ENCODE measurements at regions not wholly inside any gene's neighbourhood (a gene's known extent, or its start where the extent isn't known, plus 50 kb on each side); places are given as distances from the start of the nearest gene placed in this dataset.
"Not testable (repeated sequence)": the region's sequence is repeated elsewhere in the genome, so short reads cannot be mapped to it uniquely, and the experiment has no call there.

DNA sequence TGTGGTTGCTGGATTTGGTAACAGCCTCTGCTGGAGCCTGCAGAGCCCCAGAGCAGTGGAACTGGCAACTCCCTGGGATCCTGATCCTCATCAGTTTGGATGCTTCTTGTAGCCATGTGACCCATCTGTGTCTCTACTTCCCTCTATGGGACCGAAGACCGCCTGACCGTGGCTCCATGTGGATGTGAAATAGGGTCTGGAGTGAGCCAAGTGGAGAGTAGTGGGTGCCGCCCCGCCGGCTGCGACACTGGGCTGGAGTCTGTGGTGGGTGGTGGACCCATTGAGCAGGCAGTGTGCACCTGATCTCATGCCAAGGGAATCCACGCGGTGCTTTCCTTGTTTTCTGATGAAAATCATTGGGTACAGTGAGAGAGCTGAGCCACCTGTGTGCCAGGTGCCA lies 543.2 kb upstream of the B3GAT1 start:
- Histone ChIP-seq H3K9me3 (no peaks in the 10 kb centered on the region), H3K27ac (no peak overlapping the region), H3K27me3 (no peaks in the 10 kb centered on the region), H3K4me1 (no peaks in the 10 kb centered on the region), H3K4me3 (no peak overlapping the region), H3K36me3 (no peaks in the 10 kb centered on the region)
- TF ChIP-seq EP300 (IDR thresholded peaks at IDR 0.05; ENCODE audit: low read depth) (no peak), POLR2A (IDR thresholded peaks at IDR 0.05) (no peak), CTCF (IDR thresholded peaks at IDR 0.05) (no peak), POLR2AphosphoS5 (IDR thresholded peaks at IDR 0.05) (no peak)
- in situ Hi-C loops (cut with MboI; ENCODE audit: low pct_ligation_motif_present in 1 of 4, low pct_unique_long_range_greater_than_20kb in 1 of 4, low sequenced_read_pairs in 3 of 4), result no loop called here
- WGBS, 2 donors (ENCODE audit: low coverage in 1 of 2), result 94% methylated on average over 9 of the region's 9 CpGs; no CpG with 5 or more reads in 1 of the 2 donors
- no peak for DNase-seq
- intact Hi-C loops (cut with DNase I; ENCODE audit: low total_unique reads), result no loop called here

DNA sequence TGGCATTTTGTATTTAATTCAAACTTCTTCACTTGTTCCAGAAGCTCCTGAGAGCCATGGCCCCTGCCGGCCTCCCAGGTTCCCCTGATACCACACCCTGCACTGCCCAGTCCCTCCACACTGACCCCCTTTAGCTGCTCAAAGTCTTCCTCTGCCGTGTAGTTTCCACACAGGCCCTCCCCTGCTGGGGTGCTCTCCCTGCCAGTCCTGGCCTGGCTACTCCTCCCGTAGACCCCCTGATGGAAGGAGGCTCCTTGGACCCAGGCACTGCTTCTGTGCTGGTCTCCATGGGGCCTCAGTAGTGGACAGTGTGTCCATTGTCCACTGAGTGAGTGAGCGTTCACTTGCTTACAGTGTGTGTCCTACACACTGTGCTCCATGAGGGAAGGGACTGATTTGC lies 542.4 kb upstream of the B3GAT1 start:
- H3K27ac ChIP-seq; H3K9me3 ChIP-seq; H3K36me3 ChIP-seq; H3K4me3 ChIP-seq; intact Hi-C loops (cut with DNase I; ENCODE audit: low total_unique reads); H3K4me1 ChIP-seq; DNase-seq; H3K27me3 ChIP-seq; in situ Hi-C loops (cut with MboI; ENCODE audit: low pct_ligation_motif_present in 1 of 4, low pct_unique_long_range_greater_than_20kb in 1 of 4, low sequenced_read_pairs in 3 of 4): not testable (repeated sequence)
- 79 to 87% methylated on average over 3 to 4 of the region's 4 CpGs for WGBS, 2 donors (ENCODE audit: low coverage in 1 of 2)

- intact Hi-C loops (cut with DNase I; ENCODE audit: low total_unique reads); H3K9me3 ChIP-seq; H3K4me1 ChIP-seq; H3K36me3 ChIP-seq; H3K27me3 ChIP-seq; H3K27ac ChIP-seq; H3K4me3 ChIP-seq; DNase-seq; in situ Hi-C loops (cut with MboI; ENCODE audit: low pct_ligation_motif_present in 1 of 4, low pct_unique_long_range_greater_than_20kb in 1 of 4, low sequenced_read_pairs in 3 of 4): not testable (repeated sequence)
- WGBS, 2 donors (ENCODE audit: low coverage in 1 of 2), result 78% methylated on average over 2 of the region's 2 CpGs; no CpG with 5 or more reads in 1 of the 2 donors
These were observed 541.5 kb upstream of the B3GAT1 start for GRCh38 chr11:134953417-134953970.

- H3K4me1 ChIP-seq, result no peaks in the 10 kb centered on the region
- H3K4me3 ChIP-seq, result no peak overlapping the region
- in situ Hi-C loops (cut with MboI; ENCODE audit: low pct_ligation_motif_present in 1 of 4, low pct_unique_long_range_greater_than_20kb in 1 of 4, low sequenced_read_pairs in 3 of 4) (no loop called here), intact Hi-C loops (cut with DNase I; ENCODE audit: low total_unique reads) (no loop called here)
- H3K9me3 ChIP-seq, result no peaks in the 10 kb centered on the region
- no peaks in the 10 kb centered on the region for H3K36me3 ChIP-seq
- DNase-seq, result no peak
- TF ChIP-seq POLR2AphosphoS5 (IDR thresholded peaks at IDR 0.05) (no peak), CTCF (IDR thresholded peaks at IDR 0.05) (no peak), POLR2A (IDR thresholded peaks at IDR 0.05) (no peak), EP300 (IDR thresholded peaks at IDR 0.05; ENCODE audit: low read depth) (no peak)
- no peak overlapping the region for H3K27ac ChIP-seq
- H3K27me3 ChIP-seq, result no peaks in the 10 kb centered on the region
- WGBS, 2 donors (ENCODE audit: low coverage in 1 of 2), result 10 to 56% methylated on average over 2 to 6 of the region's 6 CpGs
These were observed 539.3 kb upstream of the B3GAT1 start for GRCh38 chr11:134951305-134951700.

DNA sequence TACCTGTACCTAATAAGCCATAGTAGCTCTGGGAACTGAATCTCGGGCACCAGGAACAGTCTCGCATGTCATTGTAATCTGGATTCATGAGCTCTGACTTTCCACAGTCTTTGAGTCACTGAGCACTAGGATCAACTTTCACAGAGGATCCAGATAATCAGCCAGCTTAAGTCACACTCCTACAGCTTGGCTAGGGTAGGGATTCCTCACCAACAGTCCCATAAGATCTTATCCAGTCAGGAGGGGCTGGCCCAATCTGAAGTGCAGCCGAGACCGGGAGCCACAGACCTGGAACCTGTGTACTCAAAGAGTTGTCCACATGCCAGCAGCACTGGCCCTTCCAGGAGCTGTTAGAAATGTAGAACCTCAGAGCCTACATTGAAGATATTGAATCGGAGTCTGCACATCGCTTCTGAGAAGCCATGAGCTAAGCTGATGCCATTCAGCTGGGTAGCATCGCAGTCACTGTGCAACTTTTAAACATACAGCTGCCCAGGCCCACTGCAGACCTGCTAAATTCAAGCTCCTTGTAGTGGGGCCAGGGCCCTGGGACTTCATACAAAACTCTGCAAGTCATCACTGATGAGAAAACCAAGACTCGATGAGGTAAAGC lies 538.8 kb upstream of the B3GAT1 start:
- H3K27ac ChIP-seq, result no peak overlapping the region
- no peaks in the 10 kb centered on the region for H3K27me3 ChIP-seq
- TF ChIP-seq POLR2AphosphoS5 (IDR thresholded peaks at IDR 0.05) (no peak), CTCF (IDR thresholded peaks at IDR 0.05) (no peak), EP300 (IDR thresholded peaks at IDR 0.05; ENCODE audit: low read depth) (no peak), POLR2A (IDR thresholded peaks at IDR 0.05) (no peak)
- intact Hi-C loops (cut with DNase I; ENCODE audit: low total_unique reads), result no loop called here
- H3K4me3 ChIP-seq, result no peak overlapping the region
- no peaks in the 10 kb centered on the region for H3K36me3 ChIP-seq
- no peak for DNase-seq
- WGBS, 2 donors (ENCODE audit: low coverage in 1 of 2), result 78 to 82% methylated on average over 3 to 8 of the region's 8 CpGs
- H3K9me3 ChIP-seq, result no peaks in the 10 kb centered on the region
- in situ Hi-C loops (cut with MboI; ENCODE audit: low pct_ligation_motif_present in 1 of 4, low pct_unique_long_range_greater_than_20kb in 1 of 4, low sequenced_read_pairs in 3 of 4), result no loop called here
- no peaks in the 10 kb centered on the region for H3K4me1 ChIP-seq
